GM21619 (cell line): ENCODE measurements at regions not wholly inside any gene's neighbourhood (a gene's known extent, or its start where the extent isn't known, plus 50 kb on each side); places are given as distances from the start of the nearest gene placed in this dataset.

Source experiments
- ATAC-seq: cut with Tn5 transposase; IDR thresholded peaks from one replicate; pipeline ENCODE4 v1.9.1; 2021; ENCODE audit not compliant: unreplicated experiment

DNA sequence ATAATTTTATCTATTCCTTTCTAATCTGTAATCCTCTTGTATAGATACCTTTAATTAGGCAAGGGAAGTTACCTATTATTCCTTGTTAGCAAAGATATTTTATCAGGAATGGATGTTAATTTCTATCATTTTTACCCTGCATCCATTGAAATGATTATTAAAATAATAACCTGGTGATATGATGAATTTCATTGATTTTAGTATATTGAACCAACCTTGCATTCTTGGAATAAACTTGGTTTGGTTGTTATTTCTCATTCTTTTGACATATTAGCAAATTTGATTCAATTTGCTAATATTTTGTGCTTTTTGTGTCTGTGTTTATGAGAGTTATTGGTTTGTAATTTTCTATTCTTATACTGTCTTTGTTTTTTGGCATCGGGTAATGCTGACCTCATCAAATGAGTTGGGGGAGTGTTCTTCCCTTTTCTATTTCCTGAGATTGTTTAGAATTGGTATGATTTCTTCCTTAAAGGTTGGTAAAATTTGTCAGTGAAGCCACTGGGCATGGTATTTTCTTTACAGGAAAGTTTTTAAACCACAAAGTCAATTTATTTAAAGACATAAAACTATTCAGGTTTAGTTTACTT lies 250.4 kb upstream of the PMFBP1 start:
- ATAC-seq = no peak

- no peak for ATAC-seq
Measured at GRCh38 chr16:72419638-72420037, 247.7 kb upstream of the PMFBP1 start.

DNA sequence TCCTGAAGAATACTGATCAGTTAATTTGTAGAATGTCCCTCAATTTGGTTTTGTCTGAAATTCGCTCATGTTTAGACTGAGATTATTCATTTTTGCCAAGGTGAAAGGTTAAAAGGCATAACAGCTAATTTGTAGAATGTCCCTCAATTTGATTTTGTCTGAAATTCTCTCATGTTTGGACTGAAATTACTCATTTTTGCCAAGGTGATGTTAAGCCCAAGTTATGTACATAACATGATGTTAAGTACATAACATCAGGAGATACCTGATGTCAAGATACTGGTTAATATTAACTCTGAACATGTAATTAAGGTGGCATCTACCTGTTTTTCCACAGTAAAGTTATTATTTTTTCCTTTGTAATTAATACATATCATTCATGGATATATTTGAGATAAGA lies 243.4 kb upstream of the PMFBP1 start:
- ATAC-seq = no peak

- no peak for ATAC-seq
Measured at GRCh38 chr16:72410492-72410891, 238.5 kb upstream of the PMFBP1 start.

DNA sequence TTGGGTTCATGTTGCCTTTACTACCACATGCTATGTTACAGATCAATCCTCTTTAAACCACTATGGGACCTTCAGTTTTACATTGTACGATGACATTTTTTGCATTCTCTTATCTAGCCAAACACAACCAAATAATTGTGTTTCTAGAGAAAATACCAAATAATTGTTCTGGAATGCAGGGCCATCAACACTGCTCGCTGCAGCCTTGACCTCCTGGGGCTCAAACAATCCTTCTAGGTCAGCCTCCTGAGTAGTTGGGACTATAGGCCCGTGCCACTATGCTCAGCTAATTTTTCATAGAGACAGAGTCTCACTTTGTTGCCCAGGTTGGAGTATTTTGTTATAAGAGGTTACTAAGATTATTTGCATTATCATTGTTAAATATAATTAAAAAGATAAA lies 237.5 kb upstream of the PMFBP1 start:
- no peak for ATAC-seq

GRCh38 chr16:72406390-72406789 lies 234.4 kb upstream of the PMFBP1 start:
- no peak for ATAC-seq

DNA sequence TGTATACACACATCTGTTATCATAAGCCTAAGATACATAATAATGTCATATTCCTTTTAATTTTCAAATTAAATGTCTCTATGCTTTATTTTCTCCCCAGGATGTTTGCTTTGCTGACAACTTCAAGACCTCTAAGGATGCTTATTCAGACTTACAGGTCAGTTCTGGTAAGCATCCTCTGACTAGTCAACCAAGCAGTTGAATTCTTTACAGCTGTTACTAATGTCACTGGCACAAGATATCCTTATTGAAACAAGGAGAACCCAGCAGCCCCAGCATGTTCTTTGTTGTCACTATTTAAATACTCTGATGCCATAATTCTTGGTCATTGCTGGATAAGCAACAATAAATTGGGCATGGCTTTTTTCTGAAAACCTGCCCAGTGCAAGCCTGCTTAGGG lies 232.3 kb upstream of the PMFBP1 start:
- ATAC-seq = no peak

DNA sequence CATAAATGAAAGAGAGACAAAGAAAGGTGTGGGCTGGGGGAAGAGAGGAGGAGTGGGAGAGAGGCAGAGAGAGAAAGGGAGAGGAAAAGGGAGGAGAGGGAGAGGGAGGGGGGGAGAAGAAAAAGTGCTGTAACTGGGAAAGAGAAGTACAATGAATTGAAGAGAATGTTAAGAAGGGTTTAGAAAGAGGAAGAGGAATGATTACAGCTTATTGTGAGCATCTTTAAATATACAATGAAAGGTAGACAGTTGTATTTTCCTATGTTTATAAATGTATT lies 229.1 kb upstream of the PMFBP1 start:
- ATAC-seq = no peak

GRCh38 chr16:72400257-72401083 lies 228.5 kb upstream of the PMFBP1 start:
- ATAC-seq = no peak

- ATAC-seq = no peak
Measured at GRCh38 chr16:72399811-72400210, 227.9 kb upstream of the PMFBP1 start.

GRCh38 chr16:72397876-72398275 lies 225.9 kb upstream of the PMFBP1 start:
- ATAC-seq = no peak

GRCh38 chr16:72394526-72394925 lies 222.6 kb upstream of the PMFBP1 start:
- ATAC-seq = no peak

DNA sequence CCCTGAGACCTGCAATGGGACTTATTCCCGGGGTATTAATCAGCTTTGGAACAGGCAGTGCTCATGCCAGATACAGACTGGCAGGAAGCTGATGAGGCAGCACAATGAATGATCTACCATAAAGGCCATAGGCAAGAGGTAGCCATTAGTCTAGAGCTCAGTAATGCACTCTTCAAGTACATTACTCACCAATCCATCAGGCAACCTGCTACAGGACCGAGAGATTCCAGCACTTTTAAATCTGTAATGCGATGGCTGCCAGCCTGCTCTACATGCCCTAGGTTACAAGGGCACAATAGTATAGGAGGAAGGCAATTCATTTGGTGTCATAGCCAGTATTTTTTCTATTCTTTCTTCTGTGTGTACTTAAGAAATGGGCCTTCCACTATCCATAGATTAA lies 217.8 kb upstream of the PMFBP1 start:
- no peak for ATAC-seq

- ATAC-seq = no peak
Measured at GRCh38 chr16:72388007-72388406, 216.1 kb upstream of the PMFBP1 start.

DNA sequence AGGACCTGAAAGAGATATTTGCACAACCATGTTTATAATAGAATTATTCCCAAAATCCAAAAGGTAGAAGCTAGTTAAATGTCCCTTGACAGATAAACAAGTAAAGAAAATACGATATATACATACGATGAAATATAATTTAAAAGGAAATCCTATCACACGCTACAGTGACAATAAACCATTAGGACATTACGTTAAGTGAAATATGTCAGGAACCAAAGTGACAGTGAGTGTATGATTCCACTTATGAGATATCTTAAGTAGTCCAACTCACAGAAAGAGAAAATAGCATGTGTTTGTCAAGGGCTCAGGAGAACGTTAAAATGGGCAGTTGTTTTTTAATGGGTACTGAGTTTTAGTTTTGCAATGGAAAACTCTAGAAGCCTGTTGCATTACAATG lies 212.7 kb upstream of the PMFBP1 start:
- no peak for ATAC-seq

DNA sequence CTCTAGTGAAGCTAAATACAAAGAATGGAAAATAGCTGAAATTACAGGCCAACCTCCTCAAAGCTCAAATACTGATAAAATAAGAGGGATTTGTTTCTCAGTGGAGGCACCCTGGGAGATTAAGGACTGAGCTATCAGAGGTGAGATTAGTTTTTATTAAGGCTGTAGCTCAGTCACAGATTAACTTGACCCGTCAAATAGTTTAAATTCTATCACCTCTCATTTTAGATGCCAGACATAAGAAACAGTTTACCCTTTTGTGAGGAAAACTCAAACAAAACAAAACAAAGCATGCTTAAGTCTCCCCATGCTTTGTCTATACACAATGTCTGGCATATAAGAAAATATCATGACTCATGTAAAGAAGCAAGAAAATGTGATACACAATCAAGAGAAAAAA lies 208.3 kb upstream of the PMFBP1 start:
- ATAC-seq = no peak

DNA sequence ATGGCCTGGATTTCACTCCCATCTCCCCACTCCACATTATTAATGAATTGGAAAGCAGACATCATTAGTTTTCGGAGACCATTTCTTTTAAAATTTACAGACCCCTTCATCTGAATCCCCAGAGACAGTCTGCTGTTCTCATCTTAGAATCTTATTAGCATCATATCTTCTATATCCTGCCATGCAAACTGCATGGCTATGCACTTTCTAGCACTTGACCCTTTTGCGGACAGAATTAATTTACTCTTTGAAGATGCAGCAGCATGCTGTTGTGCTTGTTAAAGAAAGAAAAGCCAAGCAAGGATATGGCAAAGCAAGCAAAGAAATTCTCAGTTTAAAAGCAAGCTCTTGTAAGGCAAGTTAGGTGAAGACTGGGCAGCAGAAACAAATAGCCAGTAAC lies 201.2 kb upstream of the PMFBP1 start:
- no peak for ATAC-seq

- no peak for ATAC-seq
Measured at GRCh38 chr16:72372087-72373045, 200.4 kb upstream of the PMFBP1 start.

GRCh38 chr16:72371307-72372086 lies 199.5 kb upstream of the PMFBP1 start:
- ATAC-seq = no peak

GRCh38 chr16:72369274-72369673 lies 197.3 kb upstream of the PMFBP1 start:
- ATAC-seq = no peak

GRCh38 chr16:72367851-72368250 lies 195.9 kb upstream of the PMFBP1 start:
- ATAC-seq = no peak
